HepG2 (cell line): ENCODE measurements at regions not wholly inside any gene's neighbourhood (a gene's known extent, or its start where the extent isn't known, plus 50 kb on each side); places are given as distances from the start of the nearest gene placed in this dataset.

Source experiments
- ATAC-seq: fragments of 200-7000 bp; cut with Tn5 transposase; 3 replicates; pipeline ENCODE4 v1.9.1; 2020; ENCODE audit warnings: mild to moderate bottlenecking, moderate library complexity
- BruUV-seq: library from RNA; stranded (reverse); fragments of 400-500 nt; replicated peaks from 2 replicates; lab custom pipeline; 2021; lab: Mats Ljungman, UMichigan
- CTCF ChIA-PET: fragments of 300-600 bp; formaldehyde crosslinking; extraction: SDS; loops from one replicate; lab custom pipeline; 2021; ENCODE audit warnings: low total read pairs, inconsistent platforms, low intra/inter-chr PET ratio; lab: Yijun Ruan, JAX
- POLR2A ChIA-PET: fragments of 350-600 bp; sonication (Branson Sonifier 250); formaldehyde crosslinking; loops from one replicate; lab custom pipeline; 2020; ENCODE audit warnings: antibody characterized with exemption, inconsistent platforms; lab: Yijun Ruan, JAX
- DNase-seq: peaks from one replicate; pipeline ENCODE4 v3.0.0-alpha.2; 2015; ENCODE audit warnings: low spot score
- FAIRE-seq: peaks from 3 replicates; lab custom pipeline; 2011; peaks lifted over from hg19 to GRCh38; lab: Jason Lieb, UNC
- H2AFZ ChIP-seq: one replicate; pipeline ENCODE4 v1.6.1; 2011; ENCODE audit warnings: low read length, inconsistent platforms
- H3K27ac ChIP-seq: fragments of 300-600 bp; 3 replicates; pipeline ENCODE4 v1.8.0; 2011; ENCODE audit warnings: mixed run types, mild to moderate bottlenecking, mixed read lengths, low read length, inconsistent platforms; ENCODE audit not compliant: insufficient read depth; ENCODE audit errors: extremely low read length
- H3K27me3 ChIP-seq, 2 experiments: fragments of 200-600 bp in 1 of 2; 2 replicates in 1 of 2; 3 replicates in 1 of 2; pipeline versions ENCODE4 v1.6.0 to v1.8.0; 2011; ENCODE audit warnings: low read length in 2 of 2, mild to moderate bottlenecking in 2 of 2, moderate library complexity in 2 of 2, inconsistent platforms in 1 of 2; ENCODE audit not compliant: insufficient read depth in 2 of 2, control insufficient read depth in 1 of 2
- H3K36me3 ChIP-seq, 2 experiments: fragments of 200-600 bp in 1 of 2; replicated peaks in 1 of 2; 2 replicates in 1 of 2; 3 replicates in 1 of 2; pipeline versions ENCODE4 v1.5.1 to v1.8.0; 2011; ENCODE audit warnings: low read length in 2 of 2, inconsistent platforms in 1 of 2; ENCODE audit not compliant: insufficient read depth in 2 of 2, control insufficient read depth in 1 of 2
- H3K4me1 ChIP-seq: 2 replicates; pipeline ENCODE4 v1.5.1; 2012; ENCODE audit warnings: low read length, inconsistent platforms; ENCODE audit not compliant: insufficient read depth
- H3K4me2 ChIP-seq: 2 replicates; pipeline ENCODE4 v1.6.0; 2011; ENCODE audit warnings: low read depth, low read length, inconsistent platforms
- H3K4me3 ChIP-seq, 3 experiments: fragments of 200-600 bp in 1 of 3; sonication (generic), shearing (Covaris generic) in 1 of 3; replicated peaks in 1 of 3; 2 replicates each; pipeline ENCODE4 v1.5.1; 2011 to 2016; ENCODE audit warnings: low read length in 3 of 3, inconsistent platforms in 2 of 3, low read depth in 2 of 3, mild to moderate bottlenecking in 2 of 3, control low read depth in 1 of 3, mixed read lengths in 1 of 3; ENCODE audit not compliant: insufficient read depth in 1 of 3
- H3K79me2 ChIP-seq: one replicate; pipeline ENCODE4 v1.6.1; 2011; ENCODE audit warnings: low read length, inconsistent platforms; ENCODE audit not compliant: insufficient read depth
- H3K9ac ChIP-seq: 2 replicates; pipeline ENCODE4 v1.6.0; 2011; ENCODE audit warnings: mild to moderate bottlenecking, low read depth, low read length, inconsistent platforms; ENCODE audit not compliant: insufficient read depth
- H3K9me3 ChIP-seq: 2 replicates; pipeline ENCODE4 v1.5.1; 2012; ENCODE audit warnings: mild to moderate bottlenecking, low read length
- H4K20me1 ChIP-seq: 2 replicates; pipeline ENCODE4 v1.6.0; 2011; ENCODE audit warnings: inconsistent platforms, mild to moderate bottlenecking, low read length, moderate library complexity; ENCODE audit not compliant: insufficient read depth
- BCL6 ChIP-seq: IDR thresholded peaks from 2 replicates; pipeline ENCODE4 v1.6.1; 2016; ENCODE audit warnings: missing genetic modification reagents, missing compliant biosample characterization
- CBX2 ChIP-seq, 2 experiments: fragments of 200-600 bp in 1 of 2; sonication (generic); formaldehyde crosslinking in 1 of 2; IDR thresholded peaks; 2 replicates each; pipeline versions ENCODE4 v1.7.0 to v1.8.1; 2018 to 2022; ENCODE audit warnings: low read depth in 2 of 2, low read length in 1 of 2, mild to moderate bottlenecking in 1 of 2, missing genetic modification reagents in 1 of 2
- HNF4A ChIP-seq: sonication (generic); formaldehyde crosslinking; IDR thresholded peaks from 2 replicates; pipeline ENCODE4 v1.4.0; 2020; ENCODE audit warnings: missing genetic modification reagents
- MEIS2 ChIP-seq: sonication (generic); formaldehyde crosslinking; IDR thresholded peaks from 2 replicates; pipeline ENCODE4 v1.9.0; 2021; ENCODE audit warnings: mild to moderate bottlenecking, missing genetic modification reagents
- PCBP1 ChIP-seq: fragments of 200-400 bp; formaldehyde crosslinking; IDR thresholded peaks from 2 replicates; pipeline ENCODE4 v1.6.1; 2017; ENCODE audit warnings: mild to moderate bottlenecking, low read depth, low read length, borderline replicate concordance
- ZMYM3 ChIP-seq: sonication (generic); formaldehyde crosslinking; IDR thresholded peaks from 2 replicates; pipeline ENCODE4 v1.5.1; 2020; ENCODE audit warnings: mild to moderate bottlenecking, missing genetic modification reagents
- ZNF768 ChIP-seq: sonication (generic); formaldehyde crosslinking; IDR thresholded peaks from 2 replicates; pipeline ENCODE4 v1.4.0; 2020; ENCODE audit warnings: missing genetic modification reagents
- WGBS: methylation state at CpG from one replicate; pipeline ENCODE4 v1.1.6; 2017; ENCODE audit warnings: low lambda C conversion rate; 5-methylcytosine and 5-hydroxymethylcytosine counted together
- in situ Hi-C: cut with HindIII; loops from 2 replicates; pipeline ENCODE4 v1.10.0; 2017; ENCODE audit warnings: low pct_unique_long_range_greater_than_20kb; ENCODE audit not compliant: extremely low pct_ligation_motif_present
- intact Hi-C: fragments of 100-400 bp; cut with micrococcal nuclease; formaldehyde crosslinking; loops from one replicate; pipeline ENCODE4 v1.10.0; 2022; ENCODE audit not compliant: unreplicated experiment

DNA sequence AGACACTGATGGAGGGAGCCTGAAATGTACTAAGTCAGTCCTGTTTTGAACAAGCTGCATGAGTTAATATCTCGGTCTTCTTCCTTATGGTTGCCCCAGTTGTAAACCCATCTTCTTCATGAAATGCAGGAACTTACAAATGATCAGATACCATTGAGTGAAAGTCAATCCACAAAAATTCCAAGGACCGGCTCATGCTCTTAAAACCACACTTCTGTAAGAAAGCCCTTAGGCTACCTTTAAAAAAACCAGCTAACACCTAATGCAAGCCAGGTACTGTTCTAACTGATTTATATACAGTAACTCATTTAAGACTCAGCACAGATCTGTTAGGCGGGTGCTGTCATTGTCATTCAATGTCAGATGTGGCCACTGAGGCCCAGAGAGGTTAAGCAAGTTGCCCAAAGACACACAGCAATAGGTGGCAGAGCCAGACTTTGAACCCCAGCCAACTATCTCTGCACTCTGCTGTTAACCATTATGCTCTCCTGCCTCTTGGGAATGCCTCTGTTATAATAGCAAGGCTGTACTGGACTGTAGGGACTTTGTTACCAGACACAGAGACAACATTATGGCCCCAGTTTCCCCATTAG is 93.4 kb downstream of the C16orf95 start:
- H3K27ac ChIP-seq: no peak overlapping the region
- no peaks in the 10 kb centered on the region for H3K9me3 ChIP-seq
- intact Hi-C loops: no loop called here
- H4K20me1 ChIP-seq: no peaks in the 10 kb centered on the region
- ChIA-PET POLR2A (no interaction called here), CTCF (no interaction called here)
- DNase-seq: no peak
- H3K4me3 ChIP-seq: no peak overlapping the region
- no peak overlapping the region for H3K9ac ChIP-seq
- no peaks in the 10 kb centered on the region; a peak in 1 of 5 replicates for H3K27me3 ChIP-seq
- FAIRE-seq: no peak
- peak; percentile 90; the same call in 1 of the 2 replicates for TF ChIP-seq ZNF768 (CRISPR knock-in tag)
- peak; percentile 51; the same call in 1 of the 2 replicates for TF ChIP-seq ZMYM3
- no peak for TF ChIP-seq MEIS2
- no peak for TF ChIP-seq PCBP1
- no peak overlapping the region for H3K4me2 ChIP-seq
- no peaks in the 10 kb centered on the region for H3K36me3 ChIP-seq
- in situ Hi-C loops: no loop called here
- no peak for ATAC-seq
- BruUV-seq: no TSS peak
- no peaks in the 10 kb centered on the region for H3K79me2 ChIP-seq
- WGBS: 34% methylated on average over 3 of the region's 3 CpGs
- no peak overlapping the region for H2AFZ ChIP-seq
- peaks cover 10% of the 10 kb centered on the region for H3K4me1 ChIP-seq

DNA sequence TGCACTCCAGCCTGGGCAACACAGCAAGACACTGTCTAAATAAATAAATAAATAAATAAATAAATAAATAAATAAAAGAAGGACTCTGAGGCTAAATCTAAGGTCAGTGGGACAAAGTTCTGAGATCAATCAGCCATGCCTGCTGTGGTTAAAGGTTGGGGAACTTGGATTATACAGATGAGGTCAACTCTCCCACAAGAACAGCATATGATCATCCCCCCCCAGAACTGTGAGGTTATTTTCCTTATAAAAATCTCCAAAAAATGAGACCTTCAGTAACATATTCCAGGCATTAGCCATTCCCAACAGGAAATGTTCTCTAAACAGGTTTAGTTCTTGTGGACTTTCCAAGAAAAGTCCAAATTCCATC is 90.3 kb downstream of the C16orf95 start:
- Histone ChIP-seq H3K27me3 (no peaks in the 10 kb centered on the region; a peak in 1 of 5 replicates), H3K4me2 (no peak overlapping the region), H3K4me3 (no peak overlapping the region), H3K4me1 (peaks cover 10% of the 10 kb centered on the region), H3K79me2 (no peaks in the 10 kb centered on the region), H3K27ac (no peak overlapping the region), H3K9ac (no peak overlapping the region), H4K20me1 (no peaks in the 10 kb centered on the region), H2AFZ (no peak overlapping the region), H3K36me3 (no peaks in the 10 kb centered on the region), H3K9me3 (no peaks in the 10 kb centered on the region)
- DNase-seq: no peak
- no peak for FAIRE-seq
- intact Hi-C loops (no loop called here), in situ Hi-C loops (no loop called here)
- POLR2A ChIA-PET: no interaction called here
- no TSS peak for BruUV-seq
- ATAC-seq: no peak
- TF ChIP-seq HNF4A (CRISPR knock-in tag) (peak; percentile 20; the same call in 1 of the 2 replicates), BCL6 (CRISPR knock-in tag) (0 out of 2 replicates have a peak, but pooled peaks have one; percentile 33), CBX2 (IDR thresholded peaks at IDR 0.05; ENCODE audit: low read depth, low read length) (no peak), CBX2 (CRISPR knock-in tag; IDR thresholded peaks at IDR 0.05; ENCODE audit: low read depth) (no peak)
- CTCF ChIA-PET: no interaction called here
